Neural cell (in vitro differentiated cells): ENCODE measurements at regions not wholly inside any gene's neighbourhood (a gene's known extent, or its start where the extent isn't known, plus 50 kb on each side); places are given as distances from the start of the nearest gene placed in this dataset.

Experiments
- CTCF ChIP-seq: fragments of 450-650 bp; IDR thresholded peaks from 2 replicates; pipeline ENCODE4 v1.5.1; 2014; ENCODE audit warnings: antibody characterized with exemption, mild to moderate bottlenecking, moderate library complexity; ENCODE audit not compliant: poor library complexity, severe bottlenecking
- EP300 ChIP-seq: fragments of 450-650 bp; conservative IDR thresholded peaks from 2 replicates; pipeline ENCODE4 v1.6.1; 2014; ENCODE audit warnings: antibody characterized with exemption, mild to moderate bottlenecking, moderate library complexity; ENCODE audit not compliant: poor library complexity, severe bottlenecking
- EZH2 ChIP-seq: fragments of 200-600, 300-800 bp; shearing (Covaris generic), sonication (generic); IDR thresholded peaks from 2 replicates; pipeline ENCODE4 v1.6.1; 2014; ENCODE audit warnings: antibody characterized with exemption, low read length, borderline replicate concordance, mild to moderate bottlenecking; ENCODE audit not compliant: insufficient read depth, poor library complexity, severe bottlenecking
- POLR2AphosphoS5 ChIP-seq: IDR thresholded peaks from 2 replicates; pipeline ENCODE4 v1.6.1; 2012
- REST ChIP-seq: IDR thresholded peaks from 2 replicates; pipeline ENCODE4 v1.6.1; 2012; ENCODE audit warnings: borderline replicate concordance
- TAF1 ChIP-seq: IDR thresholded peaks from 2 replicates; pipeline ENCODE4 v1.6.1; 2012; ENCODE audit warnings: low read depth

GRCh38 chr2:152971685-152972084 lies 253.3 kb downstream of the ARL6IP6 start:
- no peak for TF ChIP-seq CTCF
- TF ChIP-seq REST = no peak
- no peak for TF ChIP-seq EZH2
- TF ChIP-seq TAF1 = no peak
- TF ChIP-seq EP300 = no peak
- no peak for TF ChIP-seq POLR2AphosphoS5
